MM.1S (cell line): ENCODE measurements at regions not wholly inside any gene's neighbourhood (a gene's known extent, or its start where the extent isn't known, plus 50 kb on each side); places are given as distances from the start of the nearest gene placed in this dataset.

Experiments
- DNase-seq: peaks from one replicate; pipeline ENCODE4 v3.0.0-alpha.2; 2015
- H2AFZ ChIP-seq: fragments of 300-600 bp; sonication (generic); 2 replicates; pipeline ENCODE4 v1.6.0; 2016; ENCODE audit warnings: antibody characterized with exemption, low read length
- H3F3A ChIP-seq: fragments of 300-600 bp; sonication (generic); 2 replicates; pipeline ENCODE4 v1.6.1; 2016; ENCODE audit warnings: mild to moderate bottlenecking, antibody characterized with exemption, low read length, moderate library complexity, mixed read lengths; ENCODE audit not compliant: insufficient read depth
- H3K27ac ChIP-seq: fragments of 300-600 bp; sonication (generic); 2 replicates; pipeline ENCODE4 v1.5.1; 2016; ENCODE audit warnings: mild to moderate bottlenecking, low read length
- H3K27me3 ChIP-seq: fragments of 300-600 bp; sonication (generic); replicated peaks from 2 replicates; pipeline ENCODE4 v1.6.0; 2016; ENCODE audit warnings: low read length; ENCODE audit not compliant: insufficient read depth
- H3K36me3 ChIP-seq: fragments of 300-600 bp; sonication (generic); replicated peaks from 2 replicates; pipeline ENCODE4 v1.6.1; 2016; ENCODE audit warnings: mild to moderate bottlenecking, low read length, mixed read lengths; ENCODE audit not compliant: insufficient read depth
- H3K4me1 ChIP-seq: fragments of 300-600 bp; sonication (generic); 2 replicates; pipeline ENCODE4 v1.6.1; 2016; ENCODE audit warnings: low read length, mixed read lengths
- H3K4me2 ChIP-seq: fragments of 300-600 bp; sonication (generic); 2 replicates; pipeline ENCODE4 v1.6.0; 2016; ENCODE audit warnings: low read depth, low read length
- H3K4me3 ChIP-seq: fragments of 300-600 bp; sonication (generic); 2 replicates; pipeline ENCODE4 v1.5.1; 2016; ENCODE audit warnings: low read length, mixed read lengths
- H3K79me2 ChIP-seq: fragments of 300-600 bp; sonication (generic); 2 replicates; pipeline ENCODE4 v1.6.1; 2016; ENCODE audit warnings: mixed run types, low read length, mixed read lengths
- H3K9ac ChIP-seq: fragments of 300-600 bp; sonication (generic); 2 replicates; pipeline ENCODE4 v1.6.1; 2016; ENCODE audit warnings: low read length, mixed read lengths
- H3K9me2 ChIP-seq: fragments of 300-600 bp; sonication (generic); replicated peaks from 2 replicates; pipeline ENCODE4 v1.6.1; 2016; ENCODE audit warnings: mild to moderate bottlenecking, low read length, mixed read lengths; ENCODE audit not compliant: insufficient read depth
- H3K9me3 ChIP-seq: fragments of 300-600 bp; sonication (generic); replicated peaks from 2 replicates; pipeline ENCODE4 v1.6.1; 2016; ENCODE audit warnings: mild to moderate bottlenecking, low read length, mixed read lengths; ENCODE audit not compliant: insufficient read depth
- H4K20me1 ChIP-seq: fragments of 300-600 bp; sonication (generic); 2 replicates; pipeline ENCODE4 v1.6.1; 2016; ENCODE audit warnings: mild to moderate bottlenecking, low read length, moderate library complexity, mixed read lengths; ENCODE audit not compliant: insufficient read depth
- EZH2 ChIP-seq: fragments of 300-600 bp; sonication (generic); optimal IDR thresholded peaks from 2 replicates; pipeline ENCODE3; 2017; ENCODE audit warnings: low read depth, mild to moderate bottlenecking, antibody characterized with exemption, low read length, mixed read lengths
- EZH2phosphoT487 ChIP-seq: fragments of 300-600 bp; sonication (generic); IDR thresholded peaks from 2 replicates; pipeline ENCODE4 v1.6.1; 2018; ENCODE audit warnings: antibody characterized with exemption, low read length
- TF ChIP-seq, protein P1 (sequence below): fragments of 300-600 bp; sonication (generic); IDR thresholded peaks from 2 replicates; pipeline ENCODE4 v1.5.1; 2016; ENCODE audit warnings: antibody characterized with exemption, low read length, mixed read lengths

DNA sequence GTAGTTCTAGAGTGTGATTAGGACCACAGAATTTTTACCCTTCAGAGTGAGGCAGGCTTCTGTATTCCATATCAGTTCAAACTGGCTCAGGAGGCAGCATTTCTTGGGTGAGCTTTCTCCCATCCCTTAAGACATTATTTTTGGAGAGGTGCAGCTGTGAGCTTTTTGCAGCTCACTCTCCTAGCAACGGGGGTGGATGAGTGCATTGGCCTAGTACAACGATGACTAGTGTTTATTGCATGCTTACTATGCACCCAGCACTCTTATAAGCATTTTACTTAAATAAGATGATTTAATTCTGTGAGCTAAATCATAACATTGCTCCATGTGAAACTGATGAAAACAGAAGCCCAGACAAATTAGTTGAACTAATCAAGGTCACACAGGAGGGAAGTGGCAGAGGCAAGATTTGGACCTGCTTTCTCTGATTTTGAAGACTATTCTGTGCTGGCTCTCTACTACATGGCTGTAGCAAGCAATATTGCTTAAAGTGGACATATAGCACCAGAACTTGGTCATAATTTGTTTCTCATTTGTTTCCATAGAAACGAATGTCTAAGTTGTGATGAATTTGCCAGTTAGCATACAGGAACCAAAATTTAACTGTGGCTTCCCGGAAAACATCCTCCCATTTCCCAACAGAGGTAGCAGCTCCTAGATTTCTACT, 372.1 kb upstream of the RIOK2 start:
- Histone ChIP-seq H3K9me2 (no peaks in the 10 kb centered on the region), H3K9me3 (no peaks in the 10 kb centered on the region), H3K27ac (no peak overlapping the region), H3K79me2 (no peaks in the 10 kb centered on the region), H2AFZ (no peak overlapping the region), H4K20me1 (no peaks in the 10 kb centered on the region), H3K4me1 (no peaks in the 10 kb centered on the region), H3K9ac (no peak overlapping the region), H3K4me3 (no peak overlapping the region), H3K4me2 (no peak overlapping the region), H3K36me3 (no peaks in the 10 kb centered on the region), H3F3A (no peaks in the 10 kb centered on the region), H3K27me3 (no peaks in the 10 kb centered on the region)
- TF ChIP-seq EZH2 (no peak), EZH2phosphoT487 (no peak)
- TF ChIP-seq, protein P1, sequence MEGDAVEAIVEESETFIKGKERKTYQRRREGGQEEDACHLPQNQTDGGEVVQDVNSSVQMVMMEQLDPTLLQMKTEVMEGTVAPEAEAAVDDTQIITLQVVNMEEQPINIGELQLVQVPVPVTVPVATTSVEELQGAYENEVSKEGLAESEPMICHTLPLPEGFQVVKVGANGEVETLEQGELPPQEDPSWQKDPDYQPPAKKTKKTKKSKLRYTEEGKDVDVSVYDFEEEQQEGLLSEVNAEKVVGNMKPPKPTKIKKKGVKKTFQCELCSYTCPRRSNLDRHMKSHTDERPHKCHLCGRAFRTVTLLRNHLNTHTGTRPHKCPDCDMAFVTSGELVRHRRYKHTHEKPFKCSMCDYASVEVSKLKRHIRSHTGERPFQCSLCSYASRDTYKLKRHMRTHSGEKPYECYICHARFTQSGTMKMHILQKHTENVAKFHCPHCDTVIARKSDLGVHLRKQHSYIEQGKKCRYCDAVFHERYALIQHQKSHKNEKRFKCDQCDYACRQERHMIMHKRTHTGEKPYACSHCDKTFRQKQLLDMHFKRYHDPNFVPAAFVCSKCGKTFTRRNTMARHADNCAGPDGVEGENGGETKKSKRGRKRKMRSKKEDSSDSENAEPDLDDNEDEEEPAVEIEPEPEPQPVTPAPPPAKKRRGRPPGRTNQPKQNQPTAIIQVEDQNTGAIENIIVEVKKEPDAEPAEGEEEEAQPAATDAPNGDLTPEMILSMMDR = no peak
- DNase-seq = no peak

DNA sequence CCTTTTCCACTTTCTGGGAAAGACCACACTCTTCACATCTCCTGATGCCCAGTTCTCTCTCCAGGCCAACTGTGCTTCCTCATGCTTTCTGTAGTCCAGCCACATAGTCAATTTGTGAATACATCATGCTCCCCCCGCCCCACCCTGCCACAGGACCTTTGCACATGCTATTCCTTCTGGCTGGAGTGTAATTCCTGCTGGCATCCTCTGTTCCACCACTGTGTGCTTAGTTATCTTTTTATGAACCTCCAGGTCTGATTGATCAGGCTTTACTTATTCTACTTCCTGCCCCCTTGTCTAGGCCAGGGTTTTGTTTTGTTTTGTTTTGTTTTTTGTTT, 372.6 kb upstream of the RIOK2 start:
- no peak overlapping the region for H3K27ac ChIP-seq
- H3K27me3 ChIP-seq = no peaks in the 10 kb centered on the region
- H3K79me2 ChIP-seq = no peaks in the 10 kb centered on the region
- H2AFZ ChIP-seq = no peak overlapping the region
- no peaks in the 10 kb centered on the region for H3K9me2 ChIP-seq
- no peak overlapping the region for H3K4me2 ChIP-seq
- no peaks in the 10 kb centered on the region for H3K9me3 ChIP-seq
- TF ChIP-seq EZH2 = no peak
- TF ChIP-seq EZH2phosphoT487 = no peak
- TF ChIP-seq, protein P1 = no peak
- no peak overlapping the region for H3K9ac ChIP-seq
- no peaks in the 10 kb centered on the region for H3K4me1 ChIP-seq
- H3K4me3 ChIP-seq = no peak overlapping the region
- DNase-seq = no peak
- no peaks in the 10 kb centered on the region for H3K36me3 ChIP-seq
- no peaks in the 10 kb centered on the region for H4K20me1 ChIP-seq
- H3F3A ChIP-seq = no peaks in the 10 kb centered on the region

DNA sequence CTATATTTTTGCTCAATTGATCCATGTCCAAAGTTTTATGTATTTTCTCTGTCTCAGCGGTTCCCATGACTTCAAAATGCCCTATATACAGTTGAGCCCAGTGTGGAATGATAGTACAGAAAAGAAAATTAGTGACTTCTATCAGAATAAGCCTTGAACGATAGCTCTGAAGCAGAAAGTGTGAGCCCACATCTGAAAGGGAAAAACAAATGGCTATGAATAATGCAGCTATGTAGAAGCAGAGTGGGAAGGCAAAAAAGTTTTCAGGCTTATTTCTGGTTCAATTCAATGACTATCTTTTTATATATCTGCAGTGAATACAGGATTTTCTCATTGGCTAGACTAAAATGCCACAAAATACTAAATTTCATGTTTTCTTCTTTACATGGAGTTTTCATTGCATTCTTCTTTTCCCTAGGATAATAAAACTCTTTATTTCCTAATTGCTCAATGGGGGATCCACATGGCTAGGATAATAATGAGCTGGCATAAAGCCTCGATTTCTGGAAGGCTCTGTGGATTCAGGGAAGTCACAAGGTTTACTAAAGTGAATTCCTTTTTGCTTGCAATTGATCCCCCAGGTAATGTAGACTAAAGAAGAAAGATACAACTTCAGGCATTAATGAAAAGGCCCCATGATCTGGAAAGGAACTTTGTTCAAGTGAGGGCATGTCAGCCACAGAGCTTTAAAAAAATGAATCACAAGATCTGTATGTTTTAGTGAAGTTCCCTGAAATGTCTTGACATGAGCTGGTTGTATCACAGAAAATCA, 377.0 kb upstream of the RIOK2 start:
- no peaks in the 10 kb centered on the region for H3K4me1 ChIP-seq
- H3K79me2 ChIP-seq = no peaks in the 10 kb centered on the region
- no peak overlapping the region for H3K4me2 ChIP-seq
- no peaks in the 10 kb centered on the region for H3K36me3 ChIP-seq
- no peaks in the 10 kb centered on the region for H3K9me3 ChIP-seq
- H4K20me1 ChIP-seq = no peaks in the 10 kb centered on the region
- H2AFZ ChIP-seq = no peak overlapping the region
- H3K4me3 ChIP-seq = no peak overlapping the region
- H3F3A ChIP-seq = no peaks in the 10 kb centered on the region
- TF ChIP-seq, protein P1 = no peak
- TF ChIP-seq EZH2 (no peak), EZH2phosphoT487 (no peak)
- DNase-seq = no peak
- no peaks in the 10 kb centered on the region for H3K9me2 ChIP-seq
- H3K27ac ChIP-seq = no peak overlapping the region
- H3K27me3 ChIP-seq = no peaks in the 10 kb centered on the region
- H3K9ac ChIP-seq = no peak overlapping the region
